Transverse colon (tissue), 4 donors: ENCODE measurements at regions not wholly inside any gene's neighbourhood (a gene's known extent, or its start where the extent isn't known, plus 50 kb on each side); places are given as distances from the start of the nearest gene placed in this dataset.

ENCODE experiments used
- DNase-seq: peaks from one replicate; pipeline ENCODE4 v3.0.0-alpha.2; 2019
- H3K27ac ChIP-seq, 4 donors: fragments of 200-600 bp; sonication (generic); 2 replicates each; pipeline ENCODE4 v1.5.1; 2016 to 2018; ENCODE audit warnings: inconsistent platforms in 4 of 4
- H3K27me3 ChIP-seq: fragments of 200-600 bp; sonication (generic); 2 replicates; pipeline ENCODE4 v1.5.1; 2017; ENCODE audit warnings: inconsistent platforms
- H3K36me3 ChIP-seq, 4 donors: fragments of 200-600 bp; sonication (generic); 2 replicates each; pipeline ENCODE4 v1.5.1; 2017 to 2019; ENCODE audit warnings: inconsistent platforms in 4 of 4
- H3K4me1 ChIP-seq, 4 donors: fragments of 200-600 bp; sonication (generic); 2 replicates each; pipeline ENCODE4 v1.5.1; 2017 to 2020; ENCODE audit warnings: inconsistent platforms in 4 of 4
- H3K4me3 ChIP-seq, 4 donors: fragments of 200-600 bp; sonication (generic); 1 replicate in 1 of 4; 2 replicates in 3 of 4; pipeline versions ENCODE4 v1.5.1 to v1.6.1; 2017 to 2019; ENCODE audit warnings: inconsistent platforms in 4 of 4
- H3K9me3 ChIP-seq, 2 donors: fragments of 200-600 bp; sonication (generic); 2 replicates each; pipeline ENCODE4 v1.5.1; 2017 to 2019; ENCODE audit warnings: inconsistent platforms in 2 of 2
- CTCF ChIP-seq, 5 experiments: fragments of 200-600 bp in 3 of 5; fragments of 450-650 bp in 2 of 5; sonication (generic) in 3 of 5; IDR thresholded peaks; 1 replicate in 2 of 5; 2 replicates in 3 of 5; pipeline ENCODE4 v1.5.1; 2016 to 2017; ENCODE audit warnings: antibody characterized with exemption in 5 of 5, inconsistent platforms in 3 of 5, mild to moderate bottlenecking in 2 of 5, moderate library complexity in 1 of 5
- EP300 ChIP-seq: sonication (generic); formaldehyde crosslinking; IDR thresholded peaks from one replicate; pipeline ENCODE4 v1.6.1; 2017; ENCODE audit warnings: antibody characterized with exemption, low read depth
- POLR2A ChIP-seq: fragments of 450-650 bp; IDR thresholded peaks from one replicate; pipeline ENCODE4 v1.6.1; 2016; ENCODE audit warnings: antibody characterized with exemption, mild to moderate bottlenecking, moderate library complexity
- POLR2AphosphoS5 ChIP-seq, 3 donors: sonication (generic); formaldehyde crosslinking; IDR thresholded peaks; one replicate each; pipeline ENCODE4 v1.6.1; 2016; ENCODE audit warnings: antibody characterized with exemption in 3 of 3
- WGBS, 2 donors: methylation state at CpG; one replicate each; pipeline ENCODE4 v1.1.5; 2018; ENCODE audit warnings: low coverage in 1 of 2; 5-methylcytosine and 5-hydroxymethylcytosine counted together
- in situ Hi-C, 4 donors: fragments of 200-750 bp; cut with MboI; loops; one replicate each; pipeline versions ENCODE4 v1.15.0 to v1.15.1; 2017; ENCODE audit warnings: low sequenced_read_pairs in 3 of 4, low pct_ligation_motif_present in 1 of 4, low pct_unique_long_range_greater_than_20kb in 1 of 4
- intact Hi-C: fragments of 100-400 bp; cut with DNase I; formaldehyde crosslinking; loops from one replicate; pipeline ENCODE4 v1.15.1; 2023; ENCODE audit warnings: low total_unique reads

DNA sequence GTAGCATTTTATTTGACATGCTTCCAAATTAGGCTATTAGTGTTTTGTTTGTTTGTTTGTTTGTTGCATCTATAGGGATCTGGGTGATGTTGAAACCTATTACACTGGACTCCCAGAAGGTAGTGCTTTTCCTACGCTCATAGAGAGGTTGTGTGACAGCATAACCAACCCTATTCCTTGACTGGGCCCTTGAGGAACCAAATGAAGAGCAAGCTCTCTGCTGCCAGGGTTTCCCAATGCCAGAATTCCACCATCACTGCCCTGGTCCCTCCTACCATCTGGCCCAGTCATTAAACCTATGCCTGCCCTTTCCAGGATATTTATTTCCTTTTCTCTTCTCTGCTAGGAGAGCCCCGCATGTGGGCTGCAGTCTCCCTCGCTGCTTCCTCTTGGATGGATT lies 210.6 kb downstream of the IRS2 start:
- TF ChIP-seq POLR2AphosphoS5 (IDR thresholded peaks at IDR 0.05) = no peak
- no peak for TF ChIP-seq CTCF (IDR thresholded peaks at IDR 0.05)
- no peak for TF ChIP-seq EP300
- TF ChIP-seq POLR2A = no peak
- 76% methylated on average over 3 of the region's 3 CpGs; no CpG with 5 or more reads in 1 of the 2 donors for WGBS, 2 donors
- no peak overlapping the region for H3K4me3 ChIP-seq
- H3K9me3 ChIP-seq = no peaks in the 10 kb centered on the region
- peak overlapping the region in 3 of 4 donors; percentile 24 to 51 (median 35) for H3K27ac ChIP-seq
- no peaks in the 10 kb centered on the region for H3K27me3 ChIP-seq
- in situ Hi-C loops = no loop called here
- DNase-seq = no peak
- intact Hi-C loops = no loop called here
- H3K4me1 ChIP-seq = peaks cover 0 to 6% (median 4%) of the 10 kb centered on the region in 4 donors
- no peaks in the 10 kb centered on the region for H3K36me3 ChIP-seq

DNA sequence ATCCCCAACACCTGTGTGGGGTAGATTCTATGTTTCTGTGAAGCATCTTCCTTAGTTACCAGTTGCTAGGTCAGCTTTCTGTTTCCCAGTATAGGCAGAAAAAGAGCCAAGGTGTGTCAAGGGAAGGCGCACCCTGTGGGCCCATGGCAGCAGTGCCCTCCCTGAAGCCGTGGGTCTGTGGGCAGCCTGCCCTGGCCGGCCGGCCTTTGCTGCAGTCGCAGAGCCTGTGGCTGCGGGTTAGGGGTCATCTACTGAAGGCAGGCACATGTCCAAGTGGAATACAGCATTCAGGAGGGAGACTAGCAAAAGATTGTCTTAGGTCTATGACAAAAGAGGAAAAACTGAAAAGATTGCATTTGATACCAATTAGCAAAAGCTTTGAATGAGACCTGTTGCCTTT lies 214.0 kb downstream of the IRS2 start:
- intact Hi-C loops = no loop called here
- in situ Hi-C loops = no loop called here

GRCh38 chr13:109569958-109570711 lies 216.2 kb downstream of the IRS2 start:
- Histone ChIP-seq H3K4me3 (no peak overlapping the region), H3K27me3 (no peaks in the 10 kb centered on the region), H3K36me3 (no peaks in the 10 kb centered on the region), H3K4me1 (peaks cover 0 to 3% (median 0%) of the 10 kb centered on the region in 4 donors), H3K9me3 (no peaks in the 10 kb centered on the region), H3K27ac (no peak overlapping the region)
- intact Hi-C loops (no loop called here), in situ Hi-C loops (no loop called here)
- no peak for TF ChIP-seq EP300
- DNase-seq = no peak
- WGBS, 2 donors = 65 to 77% methylated on average over 5 to 11 of the region's 11 CpGs

More for the DNA sequence above, 214.0 kb downstream of the IRS2 start:
- H3K9me3 ChIP-seq = no peaks in the 10 kb centered on the region
- no peak overlapping the region for H3K4me3 ChIP-seq
- TF ChIP-seq POLR2A = no peak
- TF ChIP-seq EP300 = no peak
- no peak for TF ChIP-seq CTCF (IDR thresholded peaks at IDR 0.05)
- TF ChIP-seq POLR2AphosphoS5 (IDR thresholded peaks at IDR 0.05) = no peak
- no peaks in the 10 kb centered on the region for H3K27me3 ChIP-seq
- whole genome bisulfite sequencing, 2 donors = 83 to 85% methylated on average over 2 to 6 of the region's 6 CpGs
- H3K4me1 ChIP-seq = peaks cover 0 to 8% (median 5%) of the 10 kb centered on the region in 4 donors
- no peak overlapping the region for H3K27ac ChIP-seq
- no peak for DNase-seq
- no peaks in the 10 kb centered on the region for H3K36me3 ChIP-seq

GRCh38 chr13:109568339-109568818 lies 218.0 kb downstream of the IRS2 start:
- no peaks in the 10 kb centered on the region for H3K36me3 ChIP-seq
- no peaks in the 10 kb centered on the region for H3K9me3 ChIP-seq
- no peak overlapping the region for H3K4me3 ChIP-seq
- 49 to 57% methylated on average over 4 of the region's 4 CpGs for WGBS, 2 donors
- no peak for TF ChIP-seq CTCF (IDR thresholded peaks at IDR 0.05)
- no peak for TF ChIP-seq EP300
- H3K27me3 ChIP-seq = no peaks in the 10 kb centered on the region
- peaks cover 0 to 3% (median 0%) of the 10 kb centered on the region in 4 donors for H3K4me1 ChIP-seq
- no peak overlapping the region for H3K27ac ChIP-seq
- in situ Hi-C loops = no loop called here
- no peak for DNase-seq
- intact Hi-C loops = no loop called here
